ENCODE measurements at regions not wholly inside any gene's neighbourhood (a gene's known extent, or its start where the extent isn't known, plus 50 kb on each side); places are given as distances from the start of the nearest gene placed in this dataset.
A peak's percentile ranks its signal among the peaks of the same experiment; 100 is the strongest.

DNA sequence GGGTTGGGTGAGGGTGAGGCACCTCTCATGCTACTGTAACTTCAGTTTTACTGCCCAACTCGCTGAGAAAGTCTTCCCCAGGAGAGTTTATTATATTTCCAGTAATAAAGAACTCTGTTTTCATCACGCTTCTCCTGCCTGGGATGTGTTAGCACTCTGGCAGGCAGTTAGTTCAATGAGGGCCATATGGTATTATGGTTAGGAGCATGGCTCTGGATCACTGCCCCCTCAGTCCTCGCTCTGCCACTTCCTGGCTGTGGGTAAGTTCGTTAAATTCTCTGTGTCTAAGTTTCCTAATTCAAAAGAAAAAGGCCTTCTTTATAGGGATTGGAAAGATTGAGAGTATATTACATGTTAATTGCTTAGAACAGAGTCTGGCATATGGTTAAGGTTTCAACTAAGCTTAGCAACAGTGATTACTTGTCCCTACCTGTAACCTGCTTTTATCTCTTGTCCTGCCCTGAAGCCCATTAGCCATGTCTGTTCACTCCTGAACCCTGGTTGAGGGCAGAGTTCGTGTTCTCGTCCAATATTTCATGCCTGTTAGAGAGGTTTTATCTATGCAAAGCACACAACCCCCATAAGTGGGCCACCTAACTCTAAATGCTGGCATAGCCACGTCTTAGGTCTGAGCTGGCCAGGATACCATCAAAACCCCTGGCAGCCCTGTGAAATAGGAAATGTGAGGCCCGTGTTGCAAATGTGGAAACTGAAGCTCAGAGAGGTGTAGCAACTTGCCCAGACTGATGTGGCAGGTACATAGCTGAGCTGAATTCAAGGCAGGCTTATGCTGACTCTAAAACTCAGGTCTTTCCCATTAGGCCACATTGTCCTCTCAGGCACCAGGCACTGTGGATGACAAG is 342.5 kb upstream of the JARID2 start:
- DNase-seq: no peak

DNA sequence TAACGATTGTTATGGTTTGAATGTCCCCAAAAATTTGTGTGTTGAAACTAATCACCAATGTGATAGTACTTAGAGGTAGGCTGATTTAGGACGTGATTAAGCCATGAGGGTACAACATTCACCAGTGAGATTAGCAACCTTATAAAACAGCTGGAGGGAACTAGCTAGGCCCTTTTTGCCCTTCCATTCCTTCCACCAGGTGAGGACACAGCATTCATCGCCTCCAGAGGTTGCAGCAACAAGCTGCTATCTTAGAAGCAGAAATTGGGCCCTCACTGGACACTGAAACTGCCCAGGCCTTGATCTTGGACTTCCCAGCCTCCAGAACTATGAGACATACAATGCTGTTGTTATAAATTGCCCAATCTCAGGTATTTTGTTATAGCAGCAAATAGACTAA is 340.7 kb upstream of the JARID2 start:
- no peak for DNase-seq

- DNase-seq: no peak
These were observed 339.2 kb upstream of the JARID2 start for GRCh38 chr6:14906621-14907020.

DNA sequence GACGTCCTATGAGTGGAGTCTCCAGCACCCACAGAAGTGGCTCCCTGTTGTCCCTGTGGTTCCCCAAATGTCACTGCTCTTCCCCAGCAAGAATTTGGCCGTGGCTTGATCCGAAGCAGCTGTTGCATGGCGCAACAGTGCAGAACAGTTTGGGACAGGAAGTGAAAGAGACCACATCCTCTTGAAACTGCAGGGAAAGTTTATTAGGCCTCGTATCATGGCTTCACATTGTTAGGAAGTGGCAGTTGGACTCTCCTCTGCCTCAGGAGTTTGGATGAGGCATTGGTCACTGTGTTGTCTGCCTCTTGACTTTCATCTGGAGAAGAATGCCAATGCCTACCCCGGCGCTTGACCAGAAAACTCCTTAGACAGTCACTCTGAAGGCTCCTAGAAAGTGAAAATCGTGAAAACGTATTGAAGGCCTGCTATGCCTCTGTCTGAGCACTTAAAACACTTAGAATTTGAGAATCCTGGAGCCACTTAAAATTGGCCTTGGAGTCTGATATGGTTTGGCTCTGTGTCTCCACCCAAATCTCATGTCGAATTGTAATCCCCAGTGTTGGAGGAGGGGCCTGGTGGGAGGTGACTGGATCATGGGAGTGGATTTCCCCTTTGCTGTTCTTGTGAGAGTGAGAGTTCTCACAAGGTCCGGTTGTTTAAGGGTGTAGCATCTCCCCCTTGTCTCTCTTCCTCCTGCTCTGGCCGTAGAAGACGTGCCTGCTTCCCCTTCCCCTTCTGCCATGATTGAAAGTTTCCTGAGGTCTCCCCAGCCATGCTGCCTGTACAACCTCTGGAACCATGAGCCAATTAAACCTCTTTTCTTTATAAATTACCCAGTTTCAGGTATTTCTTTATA is 334.9 kb upstream of the JARID2 start:
- DNase-seq: peak; percentile 30

GRCh38 chr6:14912226-14912625 is 333.6 kb upstream of the JARID2 start:
- no peak for DNase-seq

GRCh38 chr6:14912706-14913105 is 333.2 kb upstream of the JARID2 start:
- no peak for DNase-seq

- DNase-seq: no peak
These were observed 331.9 kb upstream of the JARID2 start for GRCh38 chr6:14913931-14914330.

- DNase-seq: no peak
These were observed 329.7 kb upstream of the JARID2 start for GRCh38 chr6:14915888-14916832.

DNA sequence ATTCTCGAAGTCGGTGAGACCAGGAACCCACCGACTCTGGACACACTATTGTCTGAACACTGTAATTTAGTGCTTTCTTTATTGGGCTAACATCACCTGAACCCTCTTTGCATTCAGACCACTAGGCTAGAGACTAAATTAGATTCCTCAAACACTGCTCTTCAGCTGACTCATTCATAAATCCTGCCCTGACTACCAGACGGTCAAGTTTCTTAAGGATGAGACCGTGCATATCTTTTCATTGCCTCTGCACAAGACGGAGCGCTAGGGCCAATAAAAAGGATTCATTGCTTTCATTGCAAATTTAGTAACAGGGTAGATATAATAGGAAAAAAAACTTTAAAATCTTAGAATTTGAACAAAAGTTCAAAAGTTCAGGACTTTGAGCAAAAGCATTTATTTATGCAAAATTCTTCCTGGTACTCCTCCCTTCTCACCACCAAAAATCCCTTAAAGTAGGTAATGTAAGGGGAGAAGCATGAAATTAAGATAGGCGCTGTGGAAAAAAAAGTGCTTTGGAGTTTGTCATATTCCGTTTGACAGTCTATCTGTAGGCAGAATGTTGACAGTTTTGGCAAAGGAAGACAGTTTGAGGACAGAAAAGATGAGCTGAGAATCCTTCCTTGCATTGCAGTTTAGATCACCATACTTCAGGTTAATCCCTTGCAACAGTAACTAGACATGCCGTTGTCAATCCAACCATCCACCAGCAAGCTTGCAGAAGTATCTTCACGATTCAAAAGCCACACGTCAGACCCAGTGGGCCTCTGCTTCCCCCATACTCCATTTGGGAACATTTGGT is 328.6 kb upstream of the JARID2 start:
- no peak for DNase-seq

DNA sequence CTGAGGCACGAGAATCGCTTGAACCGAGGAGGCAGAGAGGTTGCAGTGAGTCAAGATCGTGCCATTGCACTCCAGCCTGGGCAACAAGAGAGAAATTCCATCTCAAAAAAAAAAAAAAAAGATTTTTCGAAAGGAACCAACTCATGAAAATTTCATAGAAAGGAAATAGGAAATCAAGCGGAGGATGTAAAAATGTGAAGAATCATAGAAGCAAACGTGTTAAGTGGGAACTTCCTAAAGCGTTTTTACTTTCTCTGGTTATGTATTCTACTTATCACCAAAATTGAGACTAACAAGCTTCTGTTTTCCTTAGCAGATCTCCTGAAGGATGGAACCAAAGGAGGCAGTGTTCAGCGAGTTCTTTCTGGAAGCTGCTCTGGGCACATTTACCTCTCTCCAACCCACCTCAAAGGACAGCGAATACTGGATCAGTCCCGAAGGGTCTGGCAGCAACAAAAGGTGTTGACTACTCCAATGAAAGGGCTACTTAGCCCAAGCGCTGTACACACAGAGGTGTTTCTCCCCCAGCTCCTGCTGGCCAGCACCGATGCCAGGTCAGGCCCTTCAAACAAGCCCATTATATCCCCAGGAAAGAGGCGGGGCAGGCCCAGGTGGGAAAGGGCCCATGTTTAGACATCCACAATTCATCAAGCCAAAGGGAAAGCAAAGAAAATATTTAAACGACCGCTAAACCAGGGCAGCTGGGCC is 327.5 kb upstream of the JARID2 start:
- no peak for DNase-seq

- no peak for DNase-seq
These were observed 326.7 kb upstream of the JARID2 start for GRCh38 chr6:14919038-14919670.

GRCh38 chr6:14920276-14920675 is 325.6 kb upstream of the JARID2 start:
- DNase-seq: no peak

GRCh38 chr6:14921170-14921569 is 324.7 kb upstream of the JARID2 start:
- DNase-seq: peak; percentile 17

DNA sequence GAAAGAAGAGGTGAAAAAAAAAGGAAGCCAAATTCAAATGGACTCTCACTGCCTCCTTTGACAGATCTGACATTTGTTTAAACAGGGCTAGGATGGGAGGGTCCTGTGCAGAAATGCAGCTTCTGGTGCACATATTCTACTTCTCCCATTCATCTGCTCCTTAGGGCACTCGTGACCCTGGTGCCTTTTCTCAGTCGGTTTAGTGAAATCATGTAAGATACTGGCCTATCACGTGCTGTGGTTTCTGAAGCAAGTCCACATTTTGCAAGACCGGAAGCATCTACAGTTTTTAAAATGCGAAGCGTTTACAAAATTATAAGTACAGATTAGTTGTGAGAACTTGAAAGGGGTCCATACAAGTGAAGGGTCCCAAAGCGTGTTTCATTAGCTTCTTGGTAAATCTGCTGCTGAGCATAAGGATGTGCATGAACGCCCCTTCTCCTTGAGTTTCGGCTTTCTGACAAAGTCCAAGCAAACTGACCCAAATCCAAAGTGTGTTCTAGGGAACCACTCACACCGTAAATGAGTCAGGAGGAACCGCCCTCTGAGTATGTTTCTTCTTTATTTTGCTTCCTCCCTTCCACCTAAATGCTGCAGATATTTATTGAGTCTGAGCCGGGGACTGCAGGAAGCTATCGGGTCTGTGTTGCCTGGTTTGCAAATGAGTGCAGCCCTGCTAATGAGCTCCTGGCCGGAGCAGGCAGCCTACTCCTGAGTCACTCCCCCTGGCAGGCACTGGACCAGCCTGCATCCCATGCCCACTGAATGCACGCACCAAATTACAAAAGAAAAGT is 323.8 kb upstream of the JARID2 start:
- DNase-seq: peak; percentile 11

DNA sequence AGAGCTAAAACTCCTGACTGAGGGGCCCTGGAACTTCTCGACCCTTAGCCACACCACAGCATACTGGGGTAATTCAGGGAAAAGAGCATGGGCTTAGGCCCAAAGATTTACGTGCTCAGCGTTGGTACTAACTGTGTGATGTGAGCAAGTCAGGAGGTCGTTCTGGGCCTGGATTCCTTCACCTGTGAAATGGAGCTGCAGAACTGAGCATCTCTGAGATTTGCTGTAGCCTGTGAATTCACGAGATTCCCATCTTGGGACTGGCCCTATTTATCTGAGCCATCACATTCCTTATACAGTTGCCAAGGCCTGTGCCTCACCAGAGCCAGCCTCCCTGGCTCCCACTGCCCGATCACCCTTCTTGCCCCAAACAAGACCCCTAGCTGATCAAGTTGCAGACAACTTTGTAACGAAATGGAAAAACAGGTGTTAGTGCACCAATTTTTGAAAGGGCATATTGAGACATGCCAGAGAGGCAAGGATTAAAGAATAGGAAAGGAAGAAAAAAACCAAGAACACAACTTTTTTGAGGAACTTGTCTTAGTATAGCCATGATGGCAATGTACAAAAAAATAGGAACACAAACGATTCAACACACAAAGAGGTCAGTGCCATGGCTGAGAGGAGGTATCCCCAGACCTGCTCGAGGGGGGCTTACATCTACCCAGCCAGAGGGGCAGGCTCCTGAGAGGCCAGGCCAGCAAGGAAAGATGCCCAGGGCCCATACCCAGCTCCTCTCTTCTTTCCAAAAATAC is 323.0 kb upstream of the JARID2 start:
- DNase-seq: no peak

GRCh38 chr6:14924126-14925024 is 321.5 kb upstream of the JARID2 start:
- DNase-seq: no peak

DNA sequence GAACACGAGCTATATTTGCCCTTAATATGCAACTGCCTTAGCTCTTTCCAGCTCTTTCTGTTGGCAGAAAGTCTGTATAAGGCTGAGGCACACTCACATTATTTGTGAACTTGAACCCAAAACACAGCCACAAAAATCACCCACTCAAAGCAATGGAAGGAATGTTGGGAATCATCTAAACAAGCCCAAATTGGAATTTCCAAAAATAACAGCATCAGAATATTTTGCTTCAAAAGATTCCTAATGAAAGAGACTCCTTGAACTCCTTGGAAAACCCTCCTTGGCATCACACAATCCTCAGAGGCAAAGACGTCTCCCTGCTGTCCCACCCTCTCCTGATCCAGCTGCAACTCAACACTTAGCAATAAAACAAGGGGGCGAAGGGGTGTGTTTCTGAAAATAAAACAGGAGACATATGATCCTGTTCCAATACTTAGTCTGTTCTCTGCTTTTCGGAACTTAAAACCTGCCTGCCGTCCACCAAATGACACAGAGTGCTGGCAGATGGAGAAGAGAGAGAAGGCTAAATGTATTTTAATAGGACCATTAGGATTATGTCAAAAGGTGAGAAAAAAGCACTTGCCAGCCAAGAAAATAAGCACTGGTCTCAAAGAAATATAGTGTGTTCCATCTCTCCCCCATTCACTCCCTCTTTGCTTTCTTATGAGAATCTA is 320.7 kb upstream of the JARID2 start:
- DNase-seq: no peak

DNA sequence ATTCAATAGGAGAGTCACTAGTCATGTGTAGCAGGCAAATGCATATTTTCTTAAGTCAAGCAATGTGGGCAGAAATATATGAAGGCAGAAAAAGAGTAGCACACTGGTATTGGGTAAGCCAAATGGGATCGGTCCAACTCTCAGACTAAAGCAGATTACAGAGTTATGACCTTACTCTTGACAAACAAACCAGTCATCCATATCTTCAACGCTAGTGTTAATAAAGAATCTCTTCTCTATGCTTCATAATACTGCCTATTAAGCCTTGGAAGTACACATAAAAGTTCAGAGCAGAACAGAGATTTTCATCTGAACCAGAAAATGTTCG is 320.2 kb upstream of the JARID2 start:
- DNase-seq: no peak

Measured in CD4-positive, alpha-beta T cell treated with Interleukin-21 for 1 hour (primary cell).